H1 (cell line): ENCODE measurements at regions not wholly inside any gene's neighbourhood (a gene's known extent, or its start where the extent isn't known, plus 50 kb on each side); places are given as distances from the start of the nearest gene placed in this dataset.

Experiments used
- CTCF ChIA-PET: fragments of 300-600 bp; sonication (Branson Sonifier 250); formaldehyde crosslinking; loops from one replicate; lab custom pipeline; 2021; ENCODE audit not compliant: partially characterized antibody; lab: Charles Lee
- POLR2A ChIA-PET: fragments of 300-600 bp; sonication (Branson Sonifier 250); formaldehyde crosslinking; loops from one replicate; lab custom pipeline; 2021; ENCODE audit warnings: inconsistent platforms; ENCODE audit not compliant: partially characterized antibody; lab: Charles Lee
- DNase-seq, 2 experiments: peaks; one replicate each; pipeline versions ENCODE4 v3.0.0 to v3.0.0-alpha.2; 2010 to 2022; ENCODE audit warnings: low spot score in 2 of 2, low read depth in 1 of 2, mixed read lengths in 1 of 2
- FAIRE-seq: peaks from 2 replicates; lab custom pipeline; 2011; peaks lifted over from hg19 to GRCh38; lab: Jason Lieb, UNC
- H2AFZ ChIP-seq: 2 replicates; pipeline ENCODE4 v1.8.1; 2012; ENCODE audit warnings: low read length, inconsistent platforms
- H2AK5ac ChIP-seq: 2 replicates; pipeline ENCODE4 v1.6.1; 2013; ENCODE audit warnings: low read depth, low read length
- H2BK120ac ChIP-seq: replicated peaks from 2 replicates; pipeline ENCODE3; 2013; ENCODE audit warnings: low read depth, low read length, inconsistent platforms
- H2BK12ac ChIP-seq: 2 replicates; pipeline ENCODE4 v1.6.1; 2013; ENCODE audit warnings: low read depth, low read length
- H2BK15ac ChIP-seq: 2 replicates; pipeline ENCODE4 v1.6.1; 2013; ENCODE audit warnings: low read length
- H2BK20ac ChIP-seq: 2 replicates; pipeline ENCODE4 v1.6.1; 2013; ENCODE audit warnings: low read length
- H2BK5ac ChIP-seq: 2 replicates; pipeline ENCODE4 v1.6.1; 2013; ENCODE audit warnings: low read depth, low read length
- H3K14ac ChIP-seq: 2 replicates; pipeline ENCODE4 v1.6.1; 2013; ENCODE audit warnings: inconsistent platforms; ENCODE audit not compliant: insufficient read length
- H3K18ac ChIP-seq: 2 replicates; pipeline ENCODE4 v1.6.1; 2013; ENCODE audit warnings: low read length; ENCODE audit errors: extremely low read depth
- H3K23ac ChIP-seq: 2 replicates; pipeline ENCODE4 v1.6.1; 2013; ENCODE audit warnings: inconsistent platforms; ENCODE audit not compliant: insufficient read length
- H3K23me2 ChIP-seq: 2 replicates; pipeline ENCODE4 v1.6.1; 2013; ENCODE audit warnings: low read depth, low read length
- H3K27ac ChIP-seq: 2 replicates; pipeline ENCODE4 v1.6.1; 2011; ENCODE audit warnings: low read depth, low read length, inconsistent platforms
- H3K27me3 ChIP-seq, 4 experiments: replicated peaks in 1 of 4; 1 replicate in 1 of 4; 2 replicates in 3 of 4; pipeline versions ENCODE4 v1.6.1 to v1.8.1; 2011 to 2013; ENCODE audit warnings: low read length in 3 of 4, mild to moderate bottlenecking in 3 of 4, inconsistent platforms in 2 of 4, mixed read lengths in 2 of 4, moderate library complexity in 1 of 4; ENCODE audit not compliant: control insufficient read depth in 3 of 4, insufficient read depth in 3 of 4; ENCODE audit errors: extremely low read depth in 1 of 4
- H3K36me3 ChIP-seq, 4 experiments: 2 replicates each; pipeline versions ENCODE4 v1.6.1 to v1.8.1; 2011 to 2013; ENCODE audit warnings: mild to moderate bottlenecking in 4 of 4, low read length in 3 of 4, moderate library complexity in 2 of 4, control low read depth in 1 of 4, inconsistent platforms in 1 of 4; ENCODE audit not compliant: insufficient read depth in 4 of 4, control insufficient read depth in 2 of 4
- H3K4ac ChIP-seq: replicated peaks from 2 replicates; pipeline ENCODE3; 2013; ENCODE audit warnings: low read length, low read depth, mixed read lengths, inconsistent platforms; ENCODE audit not compliant: insufficient read length
- H3K4me1 ChIP-seq, 4 experiments: replicated peaks in 1 of 4; 1 replicate in 1 of 4; 2 replicates in 3 of 4; pipeline versions ENCODE4 v1.6.1 to v1.8.1; 2011 to 2013; ENCODE audit warnings: low read length in 3 of 4, inconsistent platforms in 2 of 4, mixed read lengths in 1 of 4; ENCODE audit not compliant: insufficient read depth in 4 of 4, control insufficient read depth in 3 of 4
- H3K4me2 ChIP-seq, 2 experiments: 2 replicates each; pipeline versions ENCODE4 v1.6.1 to v1.8.1; 2011 to 2013; ENCODE audit warnings: low read depth in 2 of 2, low read length in 2 of 2, control low read depth in 1 of 2, inconsistent platforms in 1 of 2, mild to moderate bottlenecking in 1 of 2; ENCODE audit not compliant: insufficient read depth in 1 of 2
- H3K4me3 ChIP-seq, 4 experiments: fragments of 200-600, 300-600 bp in 1 of 4; sonication (generic), shearing (Covaris generic), sonication (Bioruptor Twin) in 1 of 4; 2 replicates each; pipeline versions ENCODE4 v1.5.1 to v1.8.1; 2011 to 2016; ENCODE audit warnings: low read length in 4 of 4, low read depth in 3 of 4, control low read depth in 2 of 4, inconsistent platforms in 2 of 4, mild to moderate bottlenecking in 2 of 4, mixed read lengths in 1 of 4, moderate library complexity in 1 of 4; ENCODE audit not compliant: insufficient read depth in 2 of 4; ENCODE audit errors: extremely low read depth in 1 of 4
- H3K56ac ChIP-seq: replicated peaks from 2 replicates; pipeline ENCODE3; 2013; ENCODE audit warnings: low read depth, mild to moderate bottlenecking, mixed read lengths, low read length, inconsistent platforms; ENCODE audit not compliant: insufficient read length
- H3K79me1 ChIP-seq: 2 replicates; pipeline ENCODE4 v1.6.1; 2013; ENCODE audit warnings: low read depth, low read length, control low read depth
- H3K79me2 ChIP-seq, 2 experiments: 2 replicates each; pipeline versions ENCODE4 v1.6.1 to v1.8.1; 2012 to 2013; ENCODE audit warnings: low read length in 2 of 2, mild to moderate bottlenecking in 2 of 2, inconsistent platforms in 1 of 2; ENCODE audit not compliant: insufficient read depth in 2 of 2, control insufficient read depth in 1 of 2
- H3K9ac ChIP-seq, 4 experiments: replicated peaks in 1 of 4; 1 replicate in 1 of 4; 2 replicates in 3 of 4; pipeline versions ENCODE4 v1.6.1 to v1.8.1; 2011 to 2013; ENCODE audit warnings: low read depth in 3 of 4, low read length in 3 of 4, control low read depth in 2 of 4, mild to moderate bottlenecking in 2 of 4, moderate library complexity in 2 of 4, inconsistent platforms in 1 of 4; ENCODE audit errors: extremely low read depth in 1 of 4
- H3K9me3 ChIP-seq, 2 experiments: 2 replicates each; pipeline versions ENCODE4 v1.6.1 to v1.8.1; 2012 to 2013; ENCODE audit warnings: mild to moderate bottlenecking in 2 of 2, moderate library complexity in 2 of 2, control low read depth in 1 of 2, inconsistent platforms in 1 of 2, low read depth in 1 of 2, low read length in 1 of 2, mixed read lengths in 1 of 2; ENCODE audit not compliant: insufficient read depth in 2 of 2
- H4K20me1 ChIP-seq, 2 experiments: replicated peaks in 1 of 2; 2 replicates each; pipeline versions ENCODE3 to v1.8.1; 2011 to 2013; ENCODE audit warnings: inconsistent platforms in 2 of 2, low read length in 2 of 2, mild to moderate bottlenecking in 1 of 2; ENCODE audit not compliant: insufficient read depth in 2 of 2, control insufficient read depth in 1 of 2
- H4K5ac ChIP-seq: 2 replicates; pipeline ENCODE4 v1.6.1; 2013; ENCODE audit warnings: low read length, low read depth, mixed read lengths, inconsistent platforms; ENCODE audit not compliant: insufficient read length
- H4K8ac ChIP-seq: 2 replicates; pipeline ENCODE4 v1.8.0; 2013; ENCODE audit warnings: mild to moderate bottlenecking, moderate library complexity, low read length, inconsistent platforms; ENCODE audit not compliant: insufficient read depth; ENCODE audit errors: extremely low read depth
- H4K91ac ChIP-seq: replicated peaks from 2 replicates; pipeline ENCODE3; 2013; ENCODE audit warnings: low read length, mixed read lengths, inconsistent platforms; ENCODE audit not compliant: insufficient read length
- E2F6 ChIP-seq: IDR thresholded peaks from 2 replicates; pipeline ENCODE4 v1.6.1; 2012; ENCODE audit warnings: inconsistent platforms
- EGR1 ChIP-seq: IDR thresholded peaks from 2 replicates; pipeline ENCODE4 v1.6.1; 2011; ENCODE audit warnings: low read depth, low read length, borderline replicate concordance
- NRF1 ChIP-seq: IDR thresholded peaks from 2 replicates; pipeline ENCODE4 v1.6.1; 2011; ENCODE audit warnings: mild to moderate bottlenecking, low read depth, low read length, improper control_type of control experiment
- POLR2A ChIP-seq, 2 experiments: IDR thresholded peaks; 1 replicate in 1 of 2; 2 replicates in 1 of 2; pipeline ENCODE4 v1.6.1; 2011; ENCODE audit warnings: low read depth in 2 of 2, low read length in 2 of 2, mild to moderate bottlenecking in 2 of 2; ENCODE audit errors: control extremely low read depth in 1 of 2
- POU5F1 ChIP-seq: IDR thresholded peaks from 2 replicates; pipeline ENCODE4 v1.6.1; 2011; ENCODE audit warnings: low read depth, mild to moderate bottlenecking, low read length, moderate library complexity
- RFX5 ChIP-seq: IDR thresholded peaks from 2 replicates; pipeline ENCODE4 v1.6.1; 2011; ENCODE audit warnings: low read depth, low read length, improper control_type of control experiment, borderline replicate concordance
- RXRA ChIP-seq: IDR thresholded peaks from 2 replicates; pipeline ENCODE4 v1.6.1; 2011; ENCODE audit warnings: low read depth, mild to moderate bottlenecking, low read length, moderate library complexity; ENCODE audit not compliant: insufficient read depth
- WGBS, 2 experiments: shearing (Covaris generic) in 1 of 2; methylation state at CpG; one replicate each; pipeline versions ENCODE4 v1.1.6 to v1.1.7; 2013 to 2015; ENCODE audit warnings: low lambda C conversion rate in 2 of 2, mixed read lengths in 2 of 2, inconsistent platforms in 1 of 2, low coverage in 1 of 2, missing lambda C conversion rate in 1 of 2; ENCODE audit not compliant: insufficient replicate concordance in 2 of 2, insufficient coverage in 1 of 2, insufficient read length in 1 of 2; ENCODE audit errors: extremely low coverage in 1 of 2, missing lambda C conversion rate in 1 of 2; 5-methylcytosine and 5-hydroxymethylcytosine counted together

DNA sequence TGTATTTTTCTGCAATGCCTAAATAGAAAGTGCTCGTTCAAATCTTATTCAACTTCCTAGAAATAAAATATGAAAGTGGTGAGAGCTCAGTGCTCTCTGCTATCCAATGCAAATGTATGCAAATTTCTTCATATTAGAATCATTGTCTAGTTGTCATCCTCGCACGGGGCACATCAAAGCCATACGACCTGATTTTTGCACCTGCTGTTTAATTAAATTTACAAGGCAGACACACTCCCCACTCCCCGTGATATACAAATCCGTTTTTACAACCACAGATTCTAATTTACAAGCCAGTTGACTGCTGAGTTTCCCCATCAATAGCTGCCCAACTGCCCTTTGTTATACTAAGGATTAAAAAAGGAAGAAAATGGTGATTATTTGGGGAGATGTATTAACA, 284.6 kb downstream of the RNF144A start:
- POLR2A ChIA-PET = no interaction called here
- H2BK15ac ChIP-seq = no peak overlapping the region
- no peak overlapping the region for H3K23ac ChIP-seq
- H4K91ac ChIP-seq = no peak overlapping the region
- H2BK12ac ChIP-seq = no peak overlapping the region
- H3K18ac ChIP-seq = no peak overlapping the region
- TF ChIP-seq NRF1 = no peak
- no peak for TF ChIP-seq EGR1
- no peak for TF ChIP-seq E2F6
- no peak for TF ChIP-seq RXRA
- TF ChIP-seq POU5F1 = no peak
- TF ChIP-seq POLR2A (IDR thresholded peaks at IDR 0.05; ENCODE audit: control extremely low read depth in 1 of 2, low read depth in 2 of 2, low read length in 2 of 2) = no peak
- TF ChIP-seq RFX5 = no peak
- CTCF ChIA-PET = no interaction called here
- H3K4ac ChIP-seq = no peak overlapping the region
- H3K56ac ChIP-seq = no peak overlapping the region
- no peak overlapping the region for H2BK5ac ChIP-seq
- H3K23me2 ChIP-seq = peaks cover 4% of the 10 kb centered on the region; the same call in 1 of the 2 replicates
- no peaks in the 10 kb centered on the region for H4K20me1 ChIP-seq
- no peak overlapping the region for H2BK20ac ChIP-seq
- no peak overlapping the region for H3K4me3 ChIP-seq
- no peak overlapping the region for H4K5ac ChIP-seq
- no peaks in the 10 kb centered on the region for H3K36me3 ChIP-seq
- H2AFZ ChIP-seq = no peak overlapping the region
- peaks cover 0 to 3% (median 0%) of the 10 kb centered on the region in 4 experiments; a peak in 1 of 7 replicates for H3K4me1 ChIP-seq
- H3K9me3 ChIP-seq = no peaks in the 10 kb centered on the region
- no peak overlapping the region for H3K27ac ChIP-seq
- no peak overlapping the region for H2AK5ac ChIP-seq
- no peaks in the 10 kb centered on the region for H3K79me2 ChIP-seq
- H3K14ac ChIP-seq = no peak overlapping the region
- H3K9ac ChIP-seq = no peak overlapping the region
- no peak overlapping the region for H3K4me2 ChIP-seq
- no peak for FAIRE-seq
- WGBS, 2 experiments = 65% methylated on average over 6 of the region's 6 CpGs; no CpG with 5 or more reads in 1 of the 2 experiments
- H3K79me1 ChIP-seq = no peaks in the 10 kb centered on the region
- no peak overlapping the region for H4K8ac ChIP-seq
- DNase-seq = no peak
- H3K27me3 ChIP-seq = no peaks in the 10 kb centered on the region
- H2BK120ac ChIP-seq = no peak overlapping the region
